Choroid plexus epithelial cell (primary cell): ENCODE measurements at regions not wholly inside any gene's neighbourhood (a gene's known extent, or its start where the extent isn't known, plus 50 kb on each side); places are given as distances from the start of the nearest gene placed in this dataset.

Experiments used
- DNase-seq: peaks from one replicate; pipeline ENCODE4 v3.0.0-alpha.2; 2010; ENCODE audit warnings: low read depth
- H3K4me3 ChIP-seq: 2 replicates; pipeline ENCODE4 v1.5.1; 2011; ENCODE audit warnings: low read depth, mild to moderate bottlenecking, control low read depth, low read length, moderate library complexity
- CTCF ChIP-seq: conservative IDR thresholded peaks from 2 replicates; pipeline ENCODE4 v1.5.1; 2011; ENCODE audit warnings: low read depth, mild to moderate bottlenecking, control low read depth, inconsistent platforms, low read length, moderate library complexity

GRCh38 chr14:36056845-36057244, 119.7 kb downstream of the PTCSC3 start:
- TF ChIP-seq CTCF, result no peak
- DNase-seq, result no peak

GRCh38 chr14:36055681-36056225, 120.8 kb downstream of the PTCSC3 start:
- DNase-seq, result no peak
- no peak overlapping the region for H3K4me3 ChIP-seq
- no peak for TF ChIP-seq CTCF

More at GRCh38 chr14:36056845-36057244, 119.7 kb downstream of the PTCSC3 start:
- H3K4me3 ChIP-seq, result no peak overlapping the region

- no peak overlapping the region for H3K4me3 ChIP-seq
- no peak for TF ChIP-seq CTCF
- DNase-seq, result no peak
These were observed 121.5 kb downstream of the PTCSC3 start for GRCh38 chr14:36055052-36055378.

GRCh38 chr14:36054353-36055051, 122.0 kb downstream of the PTCSC3 start:
- no peak overlapping the region for H3K4me3 ChIP-seq
- no peak for DNase-seq
- no peak for TF ChIP-seq CTCF

- TF ChIP-seq CTCF, result no peak
- no peak overlapping the region for H3K4me3 ChIP-seq
- no peak for DNase-seq
These were observed 123.8 kb downstream of the PTCSC3 start for GRCh38 chr14:36052681-36053080.

- TF ChIP-seq CTCF, result no peak
- H3K4me3 ChIP-seq, result no peak overlapping the region
- DNase-seq, result no peak
These were observed 124.5 kb downstream of the PTCSC3 start for GRCh38 chr14:36052063-36052462.

- H3K4me3 ChIP-seq, result no peak overlapping the region
- TF ChIP-seq CTCF, result no peak
- no peak for DNase-seq
These were observed 127.9 kb downstream of the PTCSC3 start for GRCh38 chr14:36048667-36049066.
